AG04449 (cell line): ENCODE measurements at regions not wholly inside any gene's neighbourhood (a gene's known extent, or its start where the extent isn't known, plus 50 kb on each side); places are given as distances from the start of the nearest gene placed in this dataset.

Experiments
- CTCF ChIA-PET: fragments of 350-600 bp; formaldehyde crosslinking; extraction: SDS; loops from one replicate; lab custom pipeline; 2021; ENCODE audit warnings: antibody characterized with exemption; lab: Yijun Ruan, JAX
- POLR2A ChIA-PET: fragments of 400-600, 350-600 bp; formaldehyde crosslinking; extraction: SDS; loops from one replicate; lab custom pipeline; 2020; ENCODE audit warnings: antibody characterized with exemption, inconsistent platforms; lab: Yijun Ruan, JAX
- DNase-seq: peaks from one replicate; pipeline ENCODE4 v3.0.0-alpha.2; 2010; ENCODE audit warnings: low read depth, low spot score
- H3K4me3 ChIP-seq: 2 replicates; pipeline ENCODE4 v1.5.1; 2011; ENCODE audit warnings: low read depth, mild to moderate bottlenecking, control low read depth, low read length
- TF ChIP-seq, protein P1 (sequence below): IDR thresholded peaks from one replicate; pipeline ENCODE4 v1.5.1; 2011; ENCODE audit warnings: mild to moderate bottlenecking, moderate library complexity, low read length, control low read depth, inconsistent platforms; ENCODE audit not compliant: insufficient read depth; ENCODE audit errors: missing control alignments

DNA sequence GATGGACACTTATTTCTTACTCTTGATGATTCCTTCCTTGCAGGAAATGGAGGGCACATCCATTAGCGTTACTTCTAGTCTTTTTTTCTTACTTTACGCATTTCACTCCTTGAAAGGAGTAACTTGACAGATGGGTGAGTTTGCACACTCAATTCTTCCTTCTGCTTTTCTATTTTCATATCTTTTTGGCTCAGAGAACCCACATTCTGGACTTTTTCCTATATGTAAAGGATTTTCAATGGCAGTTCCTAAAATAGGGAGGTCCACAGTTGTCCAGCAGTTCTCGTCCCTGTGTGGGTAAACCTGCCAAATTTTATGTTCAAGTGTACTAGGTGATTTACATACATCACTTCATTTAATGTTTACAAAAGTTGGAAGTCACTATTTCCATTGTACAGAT, 440.0 kb upstream of the KIRREL3 start:
- no peak overlapping the region for H3K4me3 ChIP-seq
- TF ChIP-seq, protein P1, sequence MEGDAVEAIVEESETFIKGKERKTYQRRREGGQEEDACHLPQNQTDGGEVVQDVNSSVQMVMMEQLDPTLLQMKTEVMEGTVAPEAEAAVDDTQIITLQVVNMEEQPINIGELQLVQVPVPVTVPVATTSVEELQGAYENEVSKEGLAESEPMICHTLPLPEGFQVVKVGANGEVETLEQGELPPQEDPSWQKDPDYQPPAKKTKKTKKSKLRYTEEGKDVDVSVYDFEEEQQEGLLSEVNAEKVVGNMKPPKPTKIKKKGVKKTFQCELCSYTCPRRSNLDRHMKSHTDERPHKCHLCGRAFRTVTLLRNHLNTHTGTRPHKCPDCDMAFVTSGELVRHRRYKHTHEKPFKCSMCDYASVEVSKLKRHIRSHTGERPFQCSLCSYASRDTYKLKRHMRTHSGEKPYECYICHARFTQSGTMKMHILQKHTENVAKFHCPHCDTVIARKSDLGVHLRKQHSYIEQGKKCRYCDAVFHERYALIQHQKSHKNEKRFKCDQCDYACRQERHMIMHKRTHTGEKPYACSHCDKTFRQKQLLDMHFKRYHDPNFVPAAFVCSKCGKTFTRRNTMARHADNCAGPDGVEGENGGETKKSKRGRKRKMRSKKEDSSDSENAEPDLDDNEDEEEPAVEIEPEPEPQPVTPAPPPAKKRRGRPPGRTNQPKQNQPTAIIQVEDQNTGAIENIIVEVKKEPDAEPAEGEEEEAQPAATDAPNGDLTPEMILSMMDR: no peak
- DNase-seq: no peak
- CTCF ChIA-PET: no interaction called here
- POLR2A ChIA-PET: no interaction called here

DNA sequence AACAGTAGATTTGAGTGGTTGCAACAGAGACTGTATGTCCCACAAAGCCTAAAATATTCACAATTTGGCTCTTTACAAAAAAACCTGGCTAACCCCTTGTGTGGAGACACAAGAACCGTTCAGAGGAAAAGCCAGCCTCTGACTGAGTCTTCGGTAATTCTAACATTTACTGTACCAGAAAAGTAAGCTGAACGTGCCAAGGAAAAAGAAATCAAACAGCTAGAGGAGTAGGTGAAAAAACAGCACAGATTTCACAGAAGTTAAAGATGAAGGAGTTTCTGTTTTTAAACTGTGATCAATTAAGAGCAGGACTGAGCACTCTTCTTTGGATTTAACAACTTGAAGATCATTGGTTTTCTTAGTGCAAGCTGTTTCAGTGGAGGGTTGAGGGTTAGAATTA, 424.7 kb upstream of the KIRREL3 start:
- no peak overlapping the region for H3K4me3 ChIP-seq
- ChIA-PET CTCF (no interaction called here), POLR2A (no interaction called here)
- TF ChIP-seq, protein P1: no peak
- DNase-seq: no peak

DNA sequence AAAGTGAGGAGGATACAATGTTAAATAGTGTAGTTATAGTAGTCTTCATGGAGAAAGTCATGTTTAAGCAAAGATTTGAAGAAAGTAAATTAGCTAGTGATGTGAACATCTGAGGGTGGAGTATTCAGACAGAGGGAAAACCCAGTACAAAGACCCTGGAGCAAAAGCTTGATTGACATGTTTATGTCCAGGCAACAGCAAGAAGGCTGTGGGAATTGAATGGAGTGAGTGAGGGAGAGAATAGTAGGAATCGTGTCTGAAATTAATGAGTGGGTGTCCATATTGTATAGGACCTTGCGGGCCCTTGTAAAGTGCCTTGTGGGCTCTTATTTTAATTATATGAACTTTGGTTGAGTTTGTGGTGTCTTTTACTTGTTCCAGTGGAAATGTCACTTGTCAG, 424.1 kb upstream of the KIRREL3 start:
- no peak for DNase-seq
- POLR2A ChIA-PET: no interaction called here
- TF ChIP-seq, protein P1: no peak
- CTCF ChIA-PET: no interaction called here
- H3K4me3 ChIP-seq: no peak overlapping the region

DNA sequence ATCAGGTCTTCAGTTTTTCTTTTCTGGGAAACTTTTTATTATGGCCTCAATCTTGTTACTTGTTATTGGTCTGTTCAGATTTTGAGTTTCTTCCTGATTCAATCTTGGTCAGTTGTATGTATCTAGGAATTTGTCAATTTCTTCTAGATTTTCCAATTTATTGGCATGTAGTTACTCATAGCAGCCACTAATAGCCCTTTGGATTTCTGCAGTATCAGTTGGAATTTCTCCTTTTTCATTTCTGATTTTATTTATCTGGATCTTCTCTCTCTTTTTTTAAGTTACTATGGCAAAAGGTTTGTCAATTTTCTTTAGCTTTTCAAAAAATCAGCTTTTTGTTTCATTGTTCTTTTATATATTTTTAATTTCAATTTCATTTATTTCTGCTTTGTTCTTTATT, 419.6 kb upstream of the KIRREL3 start:
- TF ChIP-seq, protein P1: no peak
- POLR2A ChIA-PET: no interaction called here
- no peak overlapping the region for H3K4me3 ChIP-seq
- CTCF ChIA-PET: interaction anchor here (0.7 kb wide), 1 partner anchor 308 kb away, joined by 3 read pairs; no protein-coding TSS in a partner anchor
- DNase-seq: no peak

DNA sequence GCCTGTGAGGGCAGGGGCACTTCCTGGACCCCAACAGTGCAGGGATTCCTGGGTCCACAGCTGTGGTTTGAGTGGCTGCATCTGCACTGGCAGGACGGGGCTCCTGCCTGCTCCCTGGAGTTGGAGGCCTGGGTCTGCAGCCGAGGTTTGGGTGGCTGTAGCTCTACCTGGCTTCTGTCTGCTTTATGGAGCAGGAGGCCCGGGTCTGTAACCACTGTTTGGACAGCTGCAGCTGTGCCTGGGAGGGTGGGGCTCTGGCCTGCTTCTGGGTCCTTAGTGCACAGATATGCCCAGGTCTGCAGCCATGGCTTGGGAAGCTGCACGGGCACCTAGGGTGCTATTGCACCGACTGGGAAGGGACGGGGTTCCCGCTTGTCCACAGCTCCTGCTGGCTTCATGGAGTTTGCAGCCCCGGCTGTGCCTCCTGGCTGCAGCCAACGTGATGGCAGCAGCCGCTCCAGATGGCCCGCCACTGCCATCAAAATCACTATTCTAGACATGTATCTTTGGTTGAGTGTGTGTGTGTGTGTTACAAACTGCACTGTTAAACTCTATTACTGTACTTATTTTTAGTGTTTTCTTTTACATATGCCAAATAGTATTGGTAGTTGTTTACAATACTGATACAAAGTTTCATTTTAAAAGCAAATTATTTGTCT, 412.3 kb upstream of the KIRREL3 start:
- TF ChIP-seq, protein P1: no peak
- DNase-seq: no peak
- ChIA-PET POLR2A (no interaction called here), CTCF (interaction anchor here (1.3 kb wide), 1 partner anchor 9 kb away, joined by 3 read pairs; no protein-coding TSS in a partner anchor)
- H3K4me3 ChIP-seq: no peak overlapping the region

DNA sequence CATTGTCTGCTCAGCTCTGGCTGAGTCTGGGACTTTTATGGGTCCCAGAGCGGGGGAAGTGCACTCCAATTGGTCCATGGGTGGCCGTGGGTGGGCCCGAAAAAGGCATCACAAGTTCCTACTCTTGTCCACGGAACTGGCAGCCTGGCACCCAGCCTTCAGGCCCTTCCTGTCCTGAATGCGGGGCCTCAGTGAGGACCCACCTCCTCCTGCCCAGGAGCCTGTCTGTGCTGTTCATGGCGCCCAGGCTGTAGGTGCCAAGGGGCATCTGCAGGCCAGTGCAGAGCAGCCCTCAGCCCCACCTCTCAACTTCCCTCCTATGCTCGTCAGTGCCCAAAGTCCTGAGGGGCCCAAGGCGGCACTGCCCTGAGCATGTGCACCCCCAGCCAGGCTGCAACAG, 411.7 kb upstream of the KIRREL3 start:
- CTCF ChIA-PET: interaction anchor here (1.3 kb wide), 1 partner anchor 9 kb away, joined by 3 read pairs; no protein-coding TSS in a partner anchor
- DNase-seq: no peak
- no peak overlapping the region for H3K4me3 ChIP-seq
- POLR2A ChIA-PET: no interaction called here
- TF ChIP-seq, protein P1: no peak
